MCF 10A (cell line): ENCODE measurements at regions not wholly inside any gene's neighbourhood (a gene's known extent, or its start where the extent isn't known, plus 50 kb on each side); places are given as distances from the start of the nearest gene placed in this dataset.
A peak's percentile ranks its signal among the peaks of the same experiment; 100 is the strongest.

ENCODE experiments used
- BruUV-seq: library from RNA; stranded (reverse); fragments of 400-500 nt; replicated peaks from 2 replicates; lab custom pipeline; 2021; lab: Mats Ljungman, UMichigan
- CTCF ChIA-PET: fragments of 300-600 bp; sonication (Branson Sonifier 250); formaldehyde crosslinking; extraction: SDS; loops from one replicate; lab custom pipeline; 2021; ENCODE audit warnings: antibody characterized with exemption, inconsistent platforms; lab: Yijun Ruan, JAX
- POLR2A ChIA-PET: fragments of 300-600, 350-650 bp; sonication (Branson Sonifier 250); formaldehyde crosslinking; extraction: SDS; loops from one replicate; lab custom pipeline; 2020; ENCODE audit warnings: antibody characterized with exemption, inconsistent platforms; lab: Yijun Ruan, JAX
- DNase-seq: peaks from one replicate; pipeline ENCODE4 v3.0.0-alpha.2; 2018; ENCODE audit not compliant: unreplicated experiment
- H3K27ac Mint-ChIP-seq: one replicate; pipeline ENCODE4 v1.8.0; 2022; ENCODE audit warnings: mild to moderate bottlenecking, low read depth, mixed read lengths; ENCODE audit not compliant: unreplicated experiment
- H3K27me3 Mint-ChIP-seq: one replicate; pipeline ENCODE4 v1.8.0; 2022; ENCODE audit warnings: mixed read lengths; ENCODE audit not compliant: insufficient read depth, unreplicated experiment
- H3K36me3 Mint-ChIP-seq: one replicate; pipeline ENCODE4 v1.8.0; 2022; ENCODE audit warnings: mild to moderate bottlenecking, moderate library complexity, mixed read lengths; ENCODE audit not compliant: insufficient read depth, unreplicated experiment
- H3K4me1 Mint-ChIP-seq: one replicate; pipeline ENCODE4 v1.8.0; 2022; ENCODE audit warnings: mixed read lengths; ENCODE audit not compliant: insufficient read depth, unreplicated experiment
- H3K4me3 Mint-ChIP-seq: one replicate; pipeline ENCODE4 v1.8.0; 2022; ENCODE audit warnings: mild to moderate bottlenecking, moderate library complexity, mixed read lengths; ENCODE audit not compliant: unreplicated experiment
- H3K9me3 Mint-ChIP-seq: one replicate; pipeline ENCODE4 v1.8.0; 2022; ENCODE audit warnings: mixed read lengths; ENCODE audit not compliant: unreplicated experiment
- CTCF ChIP-seq: fragments of 200-600 bp; IDR thresholded peaks from one replicate; pipeline ENCODE4 v1.8.0; 2022; ENCODE audit warnings: antibody characterized with exemption, mild to moderate bottlenecking; ENCODE audit not compliant: unreplicated experiment
- intact Hi-C: fragments of 100-400 bp; cut with micrococcal nuclease; formaldehyde crosslinking; loops from 2 replicates; pipeline ENCODE4 v1.14.1; 2022

- no TSS peak for BruUV-seq
- CTCF ChIA-PET = no interaction called here
- intact Hi-C loops = no loop called here
- H3K9me3 Mint-ChIP-seq = peaks cover 24% of the 10 kb centered on the region
- POLR2A ChIA-PET = no interaction called here
- no peak overlapping the region for H3K4me3 Mint-ChIP-seq
- no peaks in the 10 kb centered on the region for H3K27me3 Mint-ChIP-seq
- TF ChIP-seq CTCF = no peak
- DNase-seq = no peak
- H3K4me1 Mint-ChIP-seq = no peaks in the 10 kb centered on the region
- H3K36me3 Mint-ChIP-seq = no peaks in the 10 kb centered on the region
- no peak overlapping the region for H3K27ac Mint-ChIP-seq
These were observed 284.8 kb upstream of the PPP2R2D start for GRCh38 chr10:131616040-131616439.

- H3K27me3 Mint-ChIP-seq = no peaks in the 10 kb centered on the region
- ChIA-PET POLR2A (no interaction called here), CTCF (no interaction called here)
- TF ChIP-seq CTCF = no peak
- no peaks in the 10 kb centered on the region for H3K36me3 Mint-ChIP-seq
- DNase-seq = no peak
- no peak overlapping the region for H3K4me3 Mint-ChIP-seq
- BruUV-seq = no TSS peak
- peaks cover 22% of the 10 kb centered on the region for H3K9me3 Mint-ChIP-seq
- intact Hi-C loops = no loop called here
- H3K27ac Mint-ChIP-seq = no peak overlapping the region
- no peaks in the 10 kb centered on the region for H3K4me1 Mint-ChIP-seq
These were observed 283.5 kb upstream of the PPP2R2D start for GRCh38 chr10:131617113-131617858.

GRCh38 chr10:131618587-131619267 lies 282.1 kb upstream of the PPP2R2D start:
- no TSS peak for BruUV-seq
- H3K27ac Mint-ChIP-seq = no peak overlapping the region
- ChIA-PET POLR2A (no interaction called here), CTCF (no interaction called here)
- intact Hi-C loops = no loop called here
- H3K27me3 Mint-ChIP-seq = no peaks in the 10 kb centered on the region
- no peak for TF ChIP-seq CTCF
- no peaks in the 10 kb centered on the region for H3K36me3 Mint-ChIP-seq
- no peak overlapping the region for H3K4me3 Mint-ChIP-seq
- no peak for DNase-seq
- peaks cover 18% of the 10 kb centered on the region for H3K9me3 Mint-ChIP-seq
- H3K4me1 Mint-ChIP-seq = no peaks in the 10 kb centered on the region

GRCh38 chr10:131620314-131620713 lies 280.5 kb upstream of the PPP2R2D start:
- no peaks in the 10 kb centered on the region for H3K27me3 Mint-ChIP-seq

More at GRCh38 chr10:131620314-131620713, 280.5 kb upstream of the PPP2R2D start:
- Mint-ChIP-seq H3K4me3 (no peak overlapping the region), H3K27ac (no peak overlapping the region), H3K36me3 (no peaks in the 10 kb centered on the region), H3K9me3 (peaks cover 2% of the 10 kb centered on the region), H3K4me1 (no peaks in the 10 kb centered on the region)
- no TSS peak for BruUV-seq
- ChIA-PET CTCF (interaction anchor here (0.6 kb wide), 2 partner anchors 74 to 1074 kb away, joined by 3 read pairs; no protein-coding TSS in a partner anchor), POLR2A (no interaction called here)
- DNase-seq = peak; percentile 17
- intact Hi-C loops = no loop called here
- TF ChIP-seq CTCF = no peak
